OCI-LY3 (cell line): ENCODE measurements at regions not wholly inside any gene's neighbourhood (a gene's known extent, or its start where the extent isn't known, plus 50 kb on each side); places are given as distances from the start of the nearest gene placed in this dataset.

ENCODE experiments used
- H2AFZ ChIP-seq: fragments of 200-600, 300-600 bp; shearing (Covaris generic); 2 replicates; pipeline ENCODE4 v1.6.0; 2014; ENCODE audit warnings: antibody characterized with exemption, low read depth, low read length
- H3K27ac ChIP-seq: fragments of 200-600, 300-600 bp; sonication (generic); 2 replicates; pipeline ENCODE4 v1.5.1; 2014; ENCODE audit warnings: mild to moderate bottlenecking, low read length, moderate library complexity, mixed read lengths
- H3K27me3 ChIP-seq: fragments of 200-600, 300-600 bp; sonication (generic); 2 replicates; pipeline ENCODE4 v1.6.1; 2014; ENCODE audit warnings: low read depth, low read length, mixed read lengths
- H3K36me3 ChIP-seq: fragments of 200-600, 300-600 bp; sonication (generic); replicated peaks from 2 replicates; pipeline ENCODE3; 2014; ENCODE audit warnings: low read depth, low read length, mixed read lengths
- H3K4me1 ChIP-seq: fragments of 300-600, 200-600 bp; sonication (generic); 2 replicates; pipeline ENCODE4 v1.6.1; 2014; ENCODE audit warnings: low read length, mixed read lengths
- H3K4me2 ChIP-seq: fragments of 200-600, 300-600 bp; sonication (generic); 2 replicates; pipeline ENCODE4 v1.6.1; 2014; ENCODE audit warnings: low read length, mixed read lengths
- H3K4me3 ChIP-seq: fragments of 300-600, 200-600 bp; sonication (generic); 2 replicates; pipeline ENCODE4 v1.5.1; 2014; ENCODE audit warnings: antibody characterized with exemption, mild to moderate bottlenecking, low read length, moderate library complexity
- H3K79me2 ChIP-seq: fragments of 300-600, 200-600 bp; shearing (Covaris generic); 2 replicates; pipeline ENCODE4 v1.6.1; 2014; ENCODE audit warnings: mild to moderate bottlenecking, low read length, mixed read lengths
- H3K9ac ChIP-seq: fragments of 300-600, 200-600 bp; shearing (Covaris generic); 2 replicates; pipeline ENCODE4 v1.6.0; 2014; ENCODE audit warnings: mild to moderate bottlenecking, low read length, moderate library complexity
- H3K9me3 ChIP-seq: fragments of 200-600, 300-600 bp; shearing (Covaris generic); 2 replicates; pipeline ENCODE4 v1.6.1; 2014; ENCODE audit warnings: low read length, mixed read lengths; ENCODE audit not compliant: insufficient read depth
- H4K20me1 ChIP-seq: fragments of 200-600, 300-600 bp; sonication (generic); 2 replicates; pipeline ENCODE4 v1.6.1; 2016; ENCODE audit warnings: low read length, mixed read lengths; ENCODE audit not compliant: insufficient read depth
- EZH2phosphoT487 ChIP-seq: fragments of 200-600 bp; shearing (Covaris generic); IDR thresholded peaks from 2 replicates; pipeline ENCODE4 v1.6.1; 2018; ENCODE audit warnings: antibody characterized with exemption, mixed run types, low read depth
- TF ChIP-seq, protein P1 (sequence below): fragments of 200-600, 300-600 bp; sonication (generic); IDR thresholded peaks from 2 replicates; pipeline ENCODE4 v1.5.1; 2014; ENCODE audit warnings: antibody characterized with exemption, low read length, low read depth

DNA sequence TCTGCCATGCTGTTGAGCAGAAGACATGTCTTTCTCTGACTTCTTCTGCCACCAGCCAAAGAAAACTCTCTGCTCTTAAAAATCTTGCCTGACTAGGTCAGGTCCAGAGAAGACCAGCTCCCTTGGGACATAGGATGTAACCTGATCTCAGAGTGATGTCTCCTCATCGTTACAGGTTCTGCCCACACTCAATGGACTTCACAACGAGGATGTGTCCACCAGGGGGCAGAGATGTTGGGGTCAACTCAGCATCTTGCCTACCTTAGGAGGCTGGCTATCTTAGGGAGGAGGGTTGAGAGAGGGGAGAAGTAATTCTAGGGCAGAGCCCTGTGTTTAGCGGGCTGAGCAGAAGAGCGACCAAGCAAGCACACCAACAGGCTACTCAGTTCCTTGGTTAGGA is 207.6 kb upstream of the CDH4 start:
- no peak overlapping the region for H3K9ac ChIP-seq
- no peaks in the 10 kb centered on the region for H3K4me1 ChIP-seq
- TF ChIP-seq, protein P1, sequence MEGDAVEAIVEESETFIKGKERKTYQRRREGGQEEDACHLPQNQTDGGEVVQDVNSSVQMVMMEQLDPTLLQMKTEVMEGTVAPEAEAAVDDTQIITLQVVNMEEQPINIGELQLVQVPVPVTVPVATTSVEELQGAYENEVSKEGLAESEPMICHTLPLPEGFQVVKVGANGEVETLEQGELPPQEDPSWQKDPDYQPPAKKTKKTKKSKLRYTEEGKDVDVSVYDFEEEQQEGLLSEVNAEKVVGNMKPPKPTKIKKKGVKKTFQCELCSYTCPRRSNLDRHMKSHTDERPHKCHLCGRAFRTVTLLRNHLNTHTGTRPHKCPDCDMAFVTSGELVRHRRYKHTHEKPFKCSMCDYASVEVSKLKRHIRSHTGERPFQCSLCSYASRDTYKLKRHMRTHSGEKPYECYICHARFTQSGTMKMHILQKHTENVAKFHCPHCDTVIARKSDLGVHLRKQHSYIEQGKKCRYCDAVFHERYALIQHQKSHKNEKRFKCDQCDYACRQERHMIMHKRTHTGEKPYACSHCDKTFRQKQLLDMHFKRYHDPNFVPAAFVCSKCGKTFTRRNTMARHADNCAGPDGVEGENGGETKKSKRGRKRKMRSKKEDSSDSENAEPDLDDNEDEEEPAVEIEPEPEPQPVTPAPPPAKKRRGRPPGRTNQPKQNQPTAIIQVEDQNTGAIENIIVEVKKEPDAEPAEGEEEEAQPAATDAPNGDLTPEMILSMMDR = peak; percentile 24
- no peak for TF ChIP-seq EZH2phosphoT487
- H2AFZ ChIP-seq = no peak overlapping the region
- H3K27me3 ChIP-seq = no peaks in the 10 kb centered on the region
- H3K27ac ChIP-seq = no peak overlapping the region
- H3K9me3 ChIP-seq = no peaks in the 10 kb centered on the region; the same call in 1 of the 2 replicates
- no peaks in the 10 kb centered on the region for H4K20me1 ChIP-seq
- no peak overlapping the region for H3K4me3 ChIP-seq
- H3K36me3 ChIP-seq = no peaks in the 10 kb centered on the region
- H3K79me2 ChIP-seq = no peaks in the 10 kb centered on the region
- H3K4me2 ChIP-seq = no peak overlapping the region

DNA sequence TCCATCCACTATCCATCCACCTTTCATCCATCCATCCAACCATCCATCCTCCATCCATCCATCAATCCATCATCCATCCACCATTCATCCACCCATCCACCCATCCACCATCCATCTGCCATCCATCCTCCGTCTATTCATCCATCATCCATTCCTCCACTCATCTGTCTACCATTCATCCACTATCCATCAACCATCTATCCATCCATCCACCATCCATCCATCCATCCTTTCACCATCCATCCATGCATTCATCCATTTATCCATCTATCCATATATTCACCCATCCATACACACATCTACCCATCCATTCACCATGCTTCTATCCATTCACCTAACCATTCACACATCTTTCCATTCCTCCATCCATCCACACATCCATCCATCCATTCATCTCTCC is 207.0 kb upstream of the CDH4 start:
- H3K9me3 ChIP-seq = no peaks in the 10 kb centered on the region; the same call in 1 of the 2 replicates
- no peak overlapping the region for H3K4me2 ChIP-seq
- no peak overlapping the region for H2AFZ ChIP-seq
- TF ChIP-seq EZH2phosphoT487 = no peak
- TF ChIP-seq, protein P1 = no peak
- no peak overlapping the region for H3K4me3 ChIP-seq
- H3K9ac ChIP-seq = no peak overlapping the region
- no peaks in the 10 kb centered on the region for H3K36me3 ChIP-seq
- no peaks in the 10 kb centered on the region for H3K27me3 ChIP-seq
- no peak overlapping the region for H3K27ac ChIP-seq
- H3K79me2 ChIP-seq = no peaks in the 10 kb centered on the region
- no peaks in the 10 kb centered on the region for H3K4me1 ChIP-seq
- no peaks in the 10 kb centered on the region for H4K20me1 ChIP-seq

DNA sequence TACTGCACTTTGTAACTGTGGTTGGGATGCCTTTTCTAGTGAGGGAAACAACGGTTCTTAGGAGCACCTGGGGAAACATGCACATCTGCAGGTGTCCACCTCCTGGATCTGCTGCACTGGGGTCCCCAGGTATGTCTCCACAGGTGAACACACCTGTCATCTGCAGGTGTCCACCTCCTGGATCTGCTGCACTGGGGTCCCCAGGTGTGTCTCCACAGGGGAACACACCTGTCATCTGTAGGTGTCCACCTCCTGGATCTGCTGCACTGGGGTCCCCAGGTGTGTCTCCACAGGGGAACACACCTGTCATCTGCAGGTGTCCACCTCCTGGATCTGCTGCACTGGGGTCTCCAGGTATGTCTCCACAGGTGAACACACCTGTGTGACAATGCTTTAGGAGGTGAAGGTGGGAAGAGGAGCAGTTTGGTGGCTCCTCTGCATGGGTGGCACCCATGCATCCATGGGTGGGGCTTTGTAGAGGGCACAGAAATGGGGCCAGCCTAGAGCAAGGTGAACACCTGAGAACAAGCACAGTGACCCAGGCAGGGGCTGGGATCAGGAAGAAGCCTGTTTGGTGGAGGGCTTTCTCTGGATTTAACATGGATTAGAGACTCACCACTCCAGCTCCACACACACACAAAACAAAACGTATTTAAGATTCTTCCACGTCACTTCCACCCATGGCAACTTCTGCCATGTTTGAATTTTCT is 206.0 kb upstream of the CDH4 start:
- H2AFZ ChIP-seq = no peak overlapping the region
- H3K27ac ChIP-seq = no peak overlapping the region
- no peaks in the 10 kb centered on the region for H3K4me1 ChIP-seq
- no peaks in the 10 kb centered on the region; the same call in 1 of the 2 replicates for H3K9me3 ChIP-seq
- H3K4me2 ChIP-seq = no peak overlapping the region
- H3K4me3 ChIP-seq = no peak overlapping the region
- H3K36me3 ChIP-seq = no peaks in the 10 kb centered on the region
- H3K9ac ChIP-seq = no peak overlapping the region
- TF ChIP-seq, protein P1 = no peak
- no peak for TF ChIP-seq EZH2phosphoT487
- H3K79me2 ChIP-seq = no peaks in the 10 kb centered on the region
- no peaks in the 10 kb centered on the region; the same call in 1 of the 2 replicates for H3K27me3 ChIP-seq
- no peaks in the 10 kb centered on the region for H4K20me1 ChIP-seq

DNA sequence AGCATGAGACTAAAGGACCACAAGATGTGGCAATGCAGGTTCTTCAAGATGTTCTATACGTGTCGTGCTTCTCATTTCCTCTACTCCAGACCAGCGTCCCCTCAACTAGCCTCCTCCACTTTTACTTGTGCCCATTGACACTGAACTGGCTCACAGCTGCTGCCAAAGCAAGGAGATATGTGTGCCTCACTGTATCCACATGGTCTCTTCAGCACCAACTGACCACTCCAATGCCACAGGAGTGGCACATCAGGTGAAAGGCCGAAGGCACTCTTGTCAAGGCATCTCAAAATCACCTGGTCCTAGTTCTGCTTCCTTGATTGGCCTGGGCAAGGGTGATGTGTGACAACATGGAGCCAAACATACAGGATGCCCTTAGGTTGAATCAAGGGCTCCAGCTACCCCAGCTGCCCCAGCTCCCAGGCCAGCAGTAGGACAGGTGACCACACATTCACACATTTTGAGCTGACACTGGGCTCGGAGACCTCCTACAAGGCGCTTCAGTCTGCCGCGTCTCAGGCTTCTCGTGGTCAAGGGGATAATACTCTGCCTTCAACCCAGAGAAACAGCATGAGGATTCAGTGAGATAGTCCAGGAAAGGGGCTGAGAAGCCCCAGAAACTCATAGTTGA is 205.2 kb upstream of the CDH4 start:
- no peaks in the 10 kb centered on the region for H4K20me1 ChIP-seq
- H3K4me2 ChIP-seq = no peak overlapping the region
- H3K9ac ChIP-seq = no peak overlapping the region

More for the DNA sequence above, 205.2 kb upstream of the CDH4 start:
- no peaks in the 10 kb centered on the region; the same call in 1 of the 2 replicates for H3K9me3 ChIP-seq
- no peaks in the 10 kb centered on the region for H3K79me2 ChIP-seq
- no peak overlapping the region for H3K27ac ChIP-seq
- no peak overlapping the region for H3K4me3 ChIP-seq
- H2AFZ ChIP-seq = no peak overlapping the region
- H3K36me3 ChIP-seq = no peaks in the 10 kb centered on the region
- TF ChIP-seq EZH2phosphoT487 = no peak
- TF ChIP-seq, protein P1 = no peak
- no peaks in the 10 kb centered on the region; the same call in 1 of the 2 replicates for H3K27me3 ChIP-seq
- no peaks in the 10 kb centered on the region for H3K4me1 ChIP-seq
